Mesothelial cell of epicardium (in vitro differentiated cells): ENCODE measurements at regions not wholly inside any gene's neighbourhood (a gene's known extent, or its start where the extent isn't known, plus 50 kb on each side); places are given as distances from the start of the nearest gene placed in this dataset.

ENCODE experiments used
- DNase-seq, 2 experiments: peaks; one replicate each; pipeline ENCODE4 v3.0.0; 2021; ENCODE audit warnings: low spot score in 2 of 2; ENCODE audit not compliant: unreplicated experiment in 2 of 2
- H3K27ac Mint-ChIP-seq: 2 replicates; pipeline ENCODE4 v1.8.0; 2021; ENCODE audit warnings: mixed read lengths
- H3K27me3 Mint-ChIP-seq: 2 replicates; pipeline ENCODE4 v1.8.0; 2021; ENCODE audit warnings: low read depth, mixed read lengths
- H3K36me3 Mint-ChIP-seq: 2 replicates; pipeline ENCODE4 v1.8.0; 2021; ENCODE audit warnings: mixed read lengths
- H3K4me1 Mint-ChIP-seq: 2 replicates; pipeline ENCODE4 v1.8.0; 2021; ENCODE audit warnings: mixed read lengths
- H3K4me3 Mint-ChIP-seq: 2 replicates; pipeline ENCODE4 v1.8.0; 2021; ENCODE audit warnings: mild to moderate bottlenecking, moderate library complexity, mixed read lengths
- H3K9me3 Mint-ChIP-seq: 2 replicates; pipeline ENCODE4 v1.8.0; 2021; ENCODE audit warnings: mixed read lengths
- TF ChIP-seq, protein P1 (sequence below): fragments of 200-600 bp; sonication (generic); IDR thresholded peaks from one replicate; pipeline ENCODE4 v1.5.0; 2021; ENCODE audit warnings: antibody characterized with exemption; ENCODE audit not compliant: unreplicated experiment

GRCh38 chr4:177047070-177047850 is 254.5 kb upstream of the VEGFC start:
- Mint-ChIP-seq H3K27me3 (peaks cover 21% of the 10 kb centered on the region), H3K4me3 (no peak overlapping the region)

DNA sequence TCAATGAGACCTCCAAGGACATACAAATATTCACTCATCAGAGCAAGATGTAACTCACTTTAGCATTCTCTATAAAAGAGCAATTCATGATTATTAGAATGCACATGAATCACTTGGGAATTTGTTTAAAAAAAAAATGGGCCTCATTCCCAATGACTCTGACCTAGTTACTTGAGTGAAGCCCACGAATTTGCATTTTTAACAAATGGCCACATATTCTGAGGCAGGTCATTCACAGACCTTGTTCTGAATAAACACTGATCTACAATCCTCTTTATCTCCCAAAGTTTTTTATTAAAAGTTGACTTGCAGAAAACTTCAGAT is 255.1 kb upstream of the VEGFC start:
- no peak for DNase-seq
- Mint-ChIP-seq H3K36me3 (no peaks in the 10 kb centered on the region), H3K4me1 (peaks cover 6% of the 10 kb centered on the region), H3K27me3 (peaks cover 20% of the 10 kb centered on the region), H3K9me3 (no peaks in the 10 kb centered on the region), H3K4me3 (no peak overlapping the region), H3K27ac (no peak overlapping the region)
- TF ChIP-seq, protein P1, sequence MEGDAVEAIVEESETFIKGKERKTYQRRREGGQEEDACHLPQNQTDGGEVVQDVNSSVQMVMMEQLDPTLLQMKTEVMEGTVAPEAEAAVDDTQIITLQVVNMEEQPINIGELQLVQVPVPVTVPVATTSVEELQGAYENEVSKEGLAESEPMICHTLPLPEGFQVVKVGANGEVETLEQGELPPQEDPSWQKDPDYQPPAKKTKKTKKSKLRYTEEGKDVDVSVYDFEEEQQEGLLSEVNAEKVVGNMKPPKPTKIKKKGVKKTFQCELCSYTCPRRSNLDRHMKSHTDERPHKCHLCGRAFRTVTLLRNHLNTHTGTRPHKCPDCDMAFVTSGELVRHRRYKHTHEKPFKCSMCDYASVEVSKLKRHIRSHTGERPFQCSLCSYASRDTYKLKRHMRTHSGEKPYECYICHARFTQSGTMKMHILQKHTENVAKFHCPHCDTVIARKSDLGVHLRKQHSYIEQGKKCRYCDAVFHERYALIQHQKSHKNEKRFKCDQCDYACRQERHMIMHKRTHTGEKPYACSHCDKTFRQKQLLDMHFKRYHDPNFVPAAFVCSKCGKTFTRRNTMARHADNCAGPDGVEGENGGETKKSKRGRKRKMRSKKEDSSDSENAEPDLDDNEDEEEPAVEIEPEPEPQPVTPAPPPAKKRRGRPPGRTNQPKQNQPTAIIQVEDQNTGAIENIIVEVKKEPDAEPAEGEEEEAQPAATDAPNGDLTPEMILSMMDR = no peak

More at GRCh38 chr4:177047070-177047850, 254.5 kb upstream of the VEGFC start:
- DNase-seq = peak; percentile 50 to 77
- Mint-ChIP-seq H3K27ac (no peak overlapping the region), H3K4me1 (peaks cover 6% of the 10 kb centered on the region), H3K36me3 (no peaks in the 10 kb centered on the region), H3K9me3 (no peaks in the 10 kb centered on the region)
- TF ChIP-seq, protein P1 = peak; percentile 79

DNA sequence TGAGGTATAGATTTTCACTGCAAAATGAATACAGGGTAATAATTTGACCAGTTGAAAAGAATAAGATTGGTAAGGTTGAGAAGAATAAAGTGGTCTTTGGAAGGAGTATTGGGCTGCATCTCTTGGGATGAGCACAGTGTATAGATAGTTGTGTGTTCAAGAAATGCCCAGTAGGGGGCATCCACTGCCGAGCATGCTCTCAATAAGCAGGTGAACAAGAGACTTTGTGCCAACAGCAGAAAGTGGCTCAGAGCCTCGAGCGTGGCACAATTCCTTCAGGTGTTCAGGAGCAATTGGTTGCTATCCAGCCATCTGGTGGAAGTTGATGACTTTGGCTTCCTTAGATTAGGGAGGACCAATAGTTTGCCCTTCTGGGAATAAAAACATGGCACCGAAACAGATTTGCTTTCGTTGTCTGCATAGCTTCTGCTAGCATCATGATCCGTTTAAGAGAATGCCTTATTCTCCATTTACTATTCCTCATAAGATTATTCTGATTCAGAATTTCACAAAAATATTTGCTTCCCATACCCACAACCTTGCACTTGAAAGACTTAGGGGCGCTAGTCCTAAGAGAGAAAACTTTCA is 258.1 kb upstream of the NEIL3 start:
- H3K9me3 Mint-ChIP-seq = no peaks in the 10 kb centered on the region
- no peak overlapping the region for H3K4me3 Mint-ChIP-seq
- H3K27me3 Mint-ChIP-seq = peaks cover 13% of the 10 kb centered on the region
- H3K27ac Mint-ChIP-seq = no peak overlapping the region
- TF ChIP-seq, protein P1 = peak; percentile 38
- H3K36me3 Mint-ChIP-seq = no peaks in the 10 kb centered on the region
- no peak for DNase-seq
- H3K4me1 Mint-ChIP-seq = peaks cover 6% of the 10 kb centered on the region

- H3K36me3 Mint-ChIP-seq = no peaks in the 10 kb centered on the region
- H3K4me1 Mint-ChIP-seq = peaks cover 6% of the 10 kb centered on the region
- TF ChIP-seq, protein P1 = no peak
- no peak overlapping the region for H3K4me3 Mint-ChIP-seq
- no peak for DNase-seq
- H3K27me3 Mint-ChIP-seq = peaks cover 13% of the 10 kb centered on the region
- no peak overlapping the region for H3K27ac Mint-ChIP-seq
- no peaks in the 10 kb centered on the region for H3K9me3 Mint-ChIP-seq
Observed at GRCh38 chr4:177052211-177052934, 257.3 kb upstream of the NEIL3 start.

GRCh38 chr4:177057186-177057585 is 252.5 kb upstream of the NEIL3 start:
- H3K9me3 Mint-ChIP-seq = peaks cover 7% of the 10 kb centered on the region

More at GRCh38 chr4:177057186-177057585, 252.5 kb upstream of the NEIL3 start:
- H3K36me3 Mint-ChIP-seq = no peaks in the 10 kb centered on the region
- no peaks in the 10 kb centered on the region for H3K4me1 Mint-ChIP-seq
- DNase-seq = no peak
- no peak overlapping the region for H3K4me3 Mint-ChIP-seq
- no peaks in the 10 kb centered on the region for H3K27me3 Mint-ChIP-seq
- TF ChIP-seq, protein P1 = no peak
- H3K27ac Mint-ChIP-seq = no peak overlapping the region
